HG03442 (cell line): ENCODE measurements at regions not wholly inside any gene's neighbourhood (a gene's known extent, or its start where the extent isn't known, plus 50 kb on each side); places are given as distances from the start of the nearest gene placed in this dataset.

Experiments used
- ATAC-seq: cut with Tn5 transposase; IDR thresholded peaks from one replicate; pipeline ENCODE4 v1.9.1; 2021; ENCODE audit warnings: mild to moderate bottlenecking, moderate library complexity; ENCODE audit not compliant: unreplicated experiment

DNA sequence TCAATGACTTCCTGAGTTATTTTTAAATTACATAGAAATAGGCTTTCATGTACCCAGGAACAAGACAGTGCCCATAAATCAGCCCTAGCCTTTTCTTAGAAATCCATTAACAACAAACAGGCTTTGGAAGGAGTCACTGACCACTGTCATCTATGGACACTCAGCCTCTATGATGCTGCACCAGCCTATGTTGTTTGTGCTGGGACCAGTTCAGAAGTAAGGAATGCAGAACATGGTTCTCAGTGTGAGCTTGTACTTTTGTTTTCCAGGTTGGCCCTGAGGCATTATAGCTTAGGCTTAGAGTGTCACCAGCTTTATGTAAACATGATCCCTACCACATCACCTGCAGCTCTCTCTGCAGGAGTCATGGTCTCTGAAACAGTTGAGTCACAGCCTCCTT is 335.7 kb upstream of the CDH7 start:
- ATAC-seq, result no peak

GRCh38 chr18:65414501-65414900 is 336.3 kb upstream of the CDH7 start:
- ATAC-seq, result no peak

DNA sequence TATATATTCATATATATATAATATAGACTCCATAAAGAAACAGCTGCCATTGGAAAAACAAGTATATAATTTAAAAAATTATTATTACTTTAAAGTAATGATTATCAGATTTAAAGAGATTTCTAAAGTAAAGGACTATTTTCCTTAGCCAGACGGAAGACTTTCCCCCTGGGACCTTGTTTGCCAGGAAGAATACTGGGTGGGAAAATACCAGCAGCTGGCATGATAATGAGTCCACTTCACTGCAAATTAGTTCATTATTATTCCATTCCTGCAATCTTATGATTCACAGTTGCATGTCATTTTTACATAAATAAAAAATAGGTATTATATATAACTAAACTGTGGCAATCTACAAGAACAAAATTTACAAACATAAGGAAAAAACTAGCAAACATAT is 339.8 kb upstream of the CDH7 start:
- no peak for ATAC-seq

GRCh38 chr18:65409261-65409660 is 341.6 kb upstream of the CDH7 start:
- ATAC-seq, result no peak

DNA sequence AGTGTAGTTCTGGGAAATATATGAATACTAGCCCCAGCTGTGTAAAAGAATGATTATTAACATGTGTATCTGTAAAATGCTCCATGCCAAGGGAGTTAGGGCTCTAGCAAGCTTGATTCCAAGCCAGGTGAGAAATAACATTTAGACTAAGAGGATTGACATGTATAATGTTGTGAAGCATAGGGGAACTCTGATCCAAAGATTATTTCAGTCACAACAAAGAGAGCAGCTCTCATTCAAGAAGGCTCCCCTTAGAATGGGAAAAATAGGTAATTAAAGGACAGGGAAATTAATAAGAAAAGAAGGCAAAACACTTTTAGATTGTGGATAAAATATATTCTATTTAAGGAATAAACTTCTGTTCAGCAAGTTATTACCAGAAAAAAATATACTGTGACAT is 347.3 kb upstream of the CDH7 start:
- no peak for ATAC-seq

DNA sequence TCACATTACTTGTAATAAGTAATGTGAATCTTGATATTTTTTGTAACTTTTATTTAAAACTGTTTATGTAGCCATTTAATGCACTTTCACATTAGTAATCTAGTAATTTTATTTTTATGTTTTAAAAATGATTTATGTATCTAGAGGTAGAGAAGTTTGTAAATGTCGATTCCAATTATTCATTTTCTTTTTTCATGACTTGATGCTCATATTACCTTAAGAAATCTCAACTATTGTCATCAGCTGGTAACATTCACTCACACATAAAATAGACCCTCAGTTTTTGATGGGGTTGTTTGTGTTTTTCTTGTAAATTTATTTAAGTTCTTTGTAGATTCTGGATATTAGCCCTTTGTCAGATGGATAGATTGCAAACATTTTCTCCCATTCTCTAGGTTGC is 351.7 kb upstream of the CDH7 start:
- ATAC-seq, result no peak

GRCh38 chr18:65398347-65399075 is 352.3 kb upstream of the CDH7 start:
- no peak for ATAC-seq

DNA sequence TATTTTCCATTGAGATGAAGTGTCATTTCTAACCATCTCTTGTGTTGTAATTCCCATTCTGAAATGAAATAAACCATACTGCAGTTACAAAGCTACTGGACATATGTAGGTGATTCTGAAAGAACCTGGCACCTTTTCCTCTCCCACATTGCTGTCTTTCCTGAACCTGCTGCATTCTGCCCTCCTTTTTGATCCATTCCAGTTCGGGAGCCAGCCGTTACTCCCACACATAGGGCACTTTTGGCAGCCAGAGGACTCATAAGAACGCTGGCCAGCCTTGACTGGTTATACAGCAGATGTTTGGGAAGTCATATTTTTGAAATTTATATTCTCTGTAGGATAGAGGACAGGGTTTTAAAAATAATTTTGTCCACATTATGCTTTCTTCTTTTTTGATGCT is 369.8 kb upstream of the CDH7 start:
- no peak for ATAC-seq

- ATAC-seq, result no peak
Observed at GRCh38 chr18:65380571-65380970, 370.2 kb upstream of the CDH7 start.

DNA sequence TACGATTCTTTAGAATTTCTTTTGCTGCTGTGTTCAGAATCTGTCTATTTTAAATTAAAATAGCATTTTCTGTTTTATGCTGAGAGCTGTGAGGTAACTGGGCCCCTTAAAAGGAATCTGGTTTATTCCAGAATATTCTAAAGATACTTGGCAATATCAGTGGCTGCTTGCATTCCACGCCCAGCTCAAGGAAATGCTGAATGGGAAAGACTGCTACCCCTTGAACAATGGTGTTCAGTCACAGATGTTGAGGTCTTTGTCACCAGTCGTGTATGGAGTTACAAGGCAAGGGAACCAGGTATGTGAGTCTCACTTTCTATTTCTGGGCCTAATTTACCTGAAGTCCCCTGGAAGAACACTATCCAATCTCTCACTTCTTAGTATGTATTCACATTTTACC is 377.9 kb upstream of the CDH7 start:
- no peak for ATAC-seq

DNA sequence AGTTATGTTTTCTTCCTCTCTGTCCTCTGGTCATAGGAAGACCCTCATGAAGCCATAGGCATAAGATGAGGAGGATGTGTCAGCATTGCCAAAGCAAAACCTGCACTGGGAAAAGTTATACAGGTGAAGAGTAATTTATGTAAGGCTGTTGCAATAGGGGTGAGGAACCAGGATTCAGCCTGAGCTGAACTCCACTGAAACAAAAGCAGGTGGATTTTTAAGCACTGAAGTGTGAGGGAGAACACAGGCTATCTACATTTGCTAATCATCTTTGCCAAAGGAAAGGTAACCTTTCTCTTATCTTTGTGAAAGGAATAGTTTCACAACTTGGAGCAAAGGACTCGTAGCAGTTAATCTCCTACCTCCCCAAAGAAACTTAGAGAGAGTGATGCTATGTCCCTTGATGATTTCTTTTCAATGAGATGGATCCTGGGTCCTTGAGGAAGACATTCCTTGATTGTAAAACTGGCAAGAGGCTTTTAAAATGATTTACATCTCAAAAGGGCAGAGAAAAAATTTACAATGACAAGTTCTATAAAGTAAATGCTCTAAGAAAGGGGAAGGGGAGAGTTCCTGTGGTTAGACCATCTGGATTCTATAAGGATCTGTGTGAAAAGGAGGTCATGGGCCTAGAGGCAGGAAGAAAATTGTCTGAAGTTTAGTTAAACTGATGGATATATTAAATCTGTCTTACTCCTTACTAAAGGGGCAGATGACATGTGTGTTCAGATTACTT is 385.4 kb upstream of the CDH7 start:
- ATAC-seq, result no peak

GRCh38 chr18:65363911-65364632 is 386.7 kb upstream of the CDH7 start:
- ATAC-seq, result no peak

GRCh38 chr18:65363011-65363410 is 387.8 kb upstream of the CDH7 start:
- ATAC-seq, result no peak

GRCh38 chr18:65359479-65359878 is 391.3 kb upstream of the CDH7 start:
- no peak for ATAC-seq

DNA sequence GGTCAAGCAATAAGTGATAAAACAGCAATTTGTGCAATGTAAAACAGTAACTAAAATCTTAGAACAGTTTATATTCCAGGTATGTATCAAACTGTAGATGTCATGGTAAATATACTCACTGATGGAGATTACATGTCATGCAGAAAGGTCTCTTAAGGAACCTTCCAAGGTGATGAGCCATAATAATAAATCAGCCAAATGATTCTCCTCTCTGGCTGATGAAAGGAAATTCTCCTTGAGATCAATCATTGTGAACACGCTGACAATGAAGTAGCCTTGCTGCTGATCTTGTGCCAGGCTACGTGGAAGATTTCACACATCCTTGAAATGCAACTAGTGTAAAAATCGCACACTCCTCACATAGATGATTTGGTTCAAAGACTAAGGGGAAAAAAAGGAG is 392.5 kb upstream of the CDH7 start:
- no peak for ATAC-seq

DNA sequence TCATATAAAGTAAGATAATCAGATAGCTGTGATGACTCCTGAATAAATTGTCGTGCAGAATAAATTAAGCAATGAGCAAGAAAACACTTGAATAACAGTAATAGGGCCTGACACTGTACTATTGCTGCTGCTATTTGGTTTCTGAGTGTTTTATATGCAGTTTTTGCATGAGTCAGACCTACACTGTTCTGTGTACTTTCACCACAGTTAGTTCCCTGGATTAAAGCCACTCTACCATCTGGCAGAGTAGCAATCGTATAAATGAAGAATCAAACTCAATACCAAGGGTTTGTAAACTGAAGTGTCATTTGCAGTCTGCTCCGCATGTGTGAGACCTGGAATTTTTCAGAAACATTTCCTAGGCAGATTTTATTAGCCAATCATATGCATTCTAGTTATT is 398.6 kb upstream of the CDH7 start:
- no peak for ATAC-seq

DNA sequence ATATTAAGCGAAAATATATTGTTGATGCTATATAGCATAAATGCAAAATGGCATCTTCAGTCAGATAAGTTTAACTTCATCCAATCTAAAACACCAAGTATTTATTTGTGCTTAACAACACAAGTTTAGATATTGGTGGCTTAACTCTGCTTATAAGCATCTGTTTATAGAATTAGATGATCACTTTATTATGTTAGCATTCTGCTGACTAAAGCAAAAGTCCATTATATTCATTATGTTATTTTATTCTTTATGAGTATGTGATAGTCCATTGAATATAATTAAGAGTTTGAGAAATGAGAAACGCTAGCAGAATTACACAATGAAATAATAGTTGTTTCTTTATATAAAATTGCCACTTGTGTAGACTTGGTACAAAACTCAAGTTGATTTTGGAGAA is 401.2 kb upstream of the CDH7 start:
- ATAC-seq, result no peak

DNA sequence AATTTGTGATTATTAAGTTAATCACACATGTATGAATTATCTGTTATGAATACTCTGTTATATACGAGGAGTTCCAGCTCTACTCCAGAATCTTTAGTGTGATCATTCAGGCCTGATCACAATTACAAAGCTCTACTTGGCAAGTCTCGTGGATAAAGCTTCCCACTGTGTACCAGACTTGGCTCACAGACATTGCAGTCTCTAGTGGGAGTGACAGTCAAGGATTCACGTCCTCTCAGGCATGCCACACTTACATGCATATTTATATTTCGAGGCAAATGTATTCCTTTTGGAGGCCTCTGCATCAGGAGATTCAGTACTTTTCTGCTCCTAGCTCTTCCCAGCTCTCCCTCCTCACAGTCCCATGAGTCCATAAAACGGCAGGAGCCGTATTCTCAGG is 403.4 kb upstream of the CDH7 start:
- no peak for ATAC-seq

- no peak for ATAC-seq
Observed at GRCh38 chr18:65346086-65346485, 404.7 kb upstream of the CDH7 start.

DNA sequence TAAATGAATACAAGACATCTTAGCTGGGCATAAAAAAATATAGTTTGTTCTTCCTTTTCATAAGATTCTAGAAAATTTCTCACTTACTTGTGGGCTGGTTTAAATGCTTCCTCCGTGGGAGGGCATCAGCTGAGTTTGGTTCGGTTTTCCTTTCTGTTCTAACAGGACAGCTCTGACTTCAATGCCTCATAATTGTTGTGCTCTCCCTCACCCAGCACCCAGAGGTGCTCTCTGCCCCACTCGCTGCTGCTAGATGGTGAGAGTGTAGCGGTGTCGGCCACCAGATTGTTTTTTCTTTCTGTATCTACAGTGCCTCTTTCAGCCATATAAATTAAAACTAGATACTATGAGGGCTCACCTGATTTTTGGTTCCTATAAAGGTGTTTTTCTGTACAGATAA is 407.2 kb upstream of the CDH7 start:
- no peak for ATAC-seq

- ATAC-seq, result no peak
Observed at GRCh38 chr18:65336411-65336810, 414.4 kb upstream of the CDH7 start.

GRCh38 chr18:65329010-65329409 is 421.8 kb upstream of the CDH7 start:
- ATAC-seq, result no peak
